ENCODE measurements at regions not wholly inside any gene's neighbourhood (a gene's known extent, or its start where the extent isn't known, plus 50 kb on each side); places are given as distances from the start of the nearest gene placed in this dataset.
"Not testable (repeated sequence)": the region's sequence is repeated elsewhere in the genome, so short reads cannot be mapped to it uniquely, and the experiment has no call there.

DNA sequence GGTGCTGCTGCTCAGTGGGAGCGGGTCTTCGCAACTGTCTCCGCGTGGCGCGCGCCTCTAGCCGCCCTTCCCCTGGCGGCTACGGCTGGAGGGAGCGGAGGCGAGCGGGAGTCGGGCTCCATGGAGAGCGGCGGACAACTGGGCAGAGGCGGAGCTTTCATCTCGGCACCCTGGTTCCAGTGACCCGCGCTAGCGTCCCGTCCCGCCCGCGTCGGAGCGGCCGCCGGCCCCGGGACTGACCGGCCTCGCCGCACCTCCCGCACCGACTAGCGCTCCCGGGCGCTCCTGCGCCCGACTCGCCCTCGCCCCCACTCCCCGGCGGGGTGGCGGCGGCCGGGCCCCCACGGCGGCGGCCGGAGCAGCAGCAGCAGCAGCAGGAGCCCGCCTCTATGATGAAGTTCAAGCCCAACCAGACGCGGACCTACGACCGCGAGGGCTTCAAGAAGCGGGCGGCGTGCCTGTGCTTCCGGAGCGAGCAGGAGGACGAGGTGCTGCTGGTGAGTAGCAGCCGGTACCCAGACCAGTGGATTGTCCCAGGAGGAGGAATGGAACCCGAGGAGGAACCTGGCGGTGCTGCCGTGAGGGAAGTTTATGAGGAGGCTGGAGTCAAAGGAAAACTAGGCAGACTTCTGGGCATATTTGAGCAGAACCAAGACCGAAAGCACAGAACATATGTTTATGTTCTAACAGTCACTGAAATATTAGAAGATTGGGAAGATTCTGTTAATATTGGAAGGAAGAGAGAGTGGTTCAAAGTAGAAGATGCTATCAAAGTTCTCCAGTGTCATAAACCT, 69.2 kb upstream of the NOTCH2NLA start:
- DNase-seq (ENCODE audit: extremely low read depth in 1 of 2, low read depth in 1 of 2) = not testable (repeated sequence)

DNA sequence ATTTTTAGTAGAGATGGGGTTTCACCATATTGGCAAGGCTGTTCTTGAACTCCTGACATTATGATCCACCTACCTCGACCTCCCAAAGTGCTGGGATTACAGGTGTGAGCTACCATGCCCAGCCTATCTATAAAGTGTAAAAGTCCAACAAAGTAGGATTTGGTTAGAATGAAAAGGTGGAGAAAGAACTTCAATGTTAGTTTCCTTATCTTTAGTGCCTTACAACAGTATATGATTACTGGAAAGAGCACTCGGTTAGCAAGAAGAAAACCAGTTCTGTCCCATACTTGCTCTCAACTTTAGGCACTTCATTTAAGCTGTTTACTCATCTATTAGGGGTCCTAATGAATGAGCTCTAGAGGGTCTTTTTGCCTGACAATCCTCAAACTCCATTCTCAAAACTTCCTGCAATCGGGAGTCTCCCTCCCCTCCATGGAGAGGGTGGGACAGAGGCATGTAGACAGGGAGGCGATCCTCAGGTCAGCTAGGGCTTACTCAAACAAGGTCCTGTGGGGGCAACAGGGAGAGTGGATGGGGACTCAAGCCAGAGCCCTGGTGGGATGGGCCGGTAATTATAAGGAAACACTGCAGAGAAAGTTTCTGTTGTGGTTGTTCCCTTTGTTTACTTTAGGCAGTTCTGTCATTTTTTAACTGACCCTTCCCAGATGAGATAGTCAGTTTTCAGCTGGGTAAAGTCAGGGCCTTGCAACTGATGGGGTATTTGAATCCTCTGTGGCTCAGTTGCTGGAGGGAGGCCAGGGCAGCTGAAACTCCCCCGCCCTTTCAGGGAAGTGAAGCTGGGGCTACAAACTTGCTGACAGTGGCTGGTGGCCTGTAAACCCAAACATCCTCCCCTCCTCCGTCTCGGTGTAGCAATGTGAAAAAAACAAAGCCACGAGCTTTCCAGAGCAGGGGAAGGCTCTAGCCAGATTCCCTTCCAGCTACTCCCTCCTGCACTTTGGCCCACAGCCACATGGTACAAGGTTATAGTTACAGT, 64.4 kb upstream of the NOTCH2NLA start:
- not testable (repeated sequence) for DNase-seq (ENCODE audit: extremely low read depth in 1 of 2, low read depth in 1 of 2)

- not testable (repeated sequence) for DNase-seq (ENCODE audit: extremely low read depth in 1 of 2, low read depth in 1 of 2)
Observed at GRCh38 chr1:146292424-146292823, 63.6 kb upstream of the NOTCH2NLA start.

DNA sequence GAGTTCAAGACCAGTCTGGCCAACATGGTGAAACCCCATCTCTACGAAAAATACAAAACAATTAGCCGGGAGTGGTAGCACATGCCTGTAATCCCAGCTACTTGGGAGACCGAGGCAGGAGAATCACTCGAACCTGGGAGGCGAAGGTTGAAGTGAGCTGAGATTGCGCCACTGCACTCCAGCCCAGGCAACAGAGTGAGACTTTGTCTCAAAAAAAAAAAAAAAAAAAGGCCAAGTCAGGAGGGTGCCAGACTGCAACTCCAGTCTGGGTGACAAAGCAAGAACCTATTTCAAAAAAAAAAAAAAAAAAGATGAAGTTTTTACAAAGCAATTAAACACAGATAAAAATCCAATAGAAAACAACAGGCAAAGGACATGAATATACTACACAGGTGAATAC, 59.1 kb upstream of the NOTCH2NLA start:
- not testable (repeated sequence) for DNase-seq (ENCODE audit: extremely low read depth in 1 of 2, low read depth in 1 of 2)

- not testable (repeated sequence) for DNase-seq (ENCODE audit: extremely low read depth in 1 of 2, low read depth in 1 of 2)
Observed at GRCh38 chr1:146284760-146285159, 55.9 kb upstream of the NOTCH2NLA start.

DNA sequence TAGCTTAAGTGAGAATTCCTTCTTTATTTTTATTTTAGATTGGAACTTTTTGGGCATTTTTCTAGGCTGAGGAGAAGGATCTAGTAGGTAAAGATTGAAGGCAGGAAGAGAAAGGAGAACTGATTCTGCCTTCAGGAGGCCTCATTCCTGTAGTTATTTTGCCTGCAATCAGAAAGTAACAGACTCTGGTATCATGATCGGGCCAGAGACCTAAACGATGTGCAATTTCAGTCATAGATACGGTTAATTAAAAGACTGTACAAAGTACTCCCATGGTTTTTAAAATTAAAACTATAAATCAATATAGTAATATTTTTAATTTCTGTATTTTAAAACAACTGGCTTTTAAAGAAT, 54.7 kb upstream of the NOTCH2NLA start:
- not testable (repeated sequence) for DNase-seq (ENCODE audit: extremely low read depth in 1 of 2, low read depth in 1 of 2)

DNA sequence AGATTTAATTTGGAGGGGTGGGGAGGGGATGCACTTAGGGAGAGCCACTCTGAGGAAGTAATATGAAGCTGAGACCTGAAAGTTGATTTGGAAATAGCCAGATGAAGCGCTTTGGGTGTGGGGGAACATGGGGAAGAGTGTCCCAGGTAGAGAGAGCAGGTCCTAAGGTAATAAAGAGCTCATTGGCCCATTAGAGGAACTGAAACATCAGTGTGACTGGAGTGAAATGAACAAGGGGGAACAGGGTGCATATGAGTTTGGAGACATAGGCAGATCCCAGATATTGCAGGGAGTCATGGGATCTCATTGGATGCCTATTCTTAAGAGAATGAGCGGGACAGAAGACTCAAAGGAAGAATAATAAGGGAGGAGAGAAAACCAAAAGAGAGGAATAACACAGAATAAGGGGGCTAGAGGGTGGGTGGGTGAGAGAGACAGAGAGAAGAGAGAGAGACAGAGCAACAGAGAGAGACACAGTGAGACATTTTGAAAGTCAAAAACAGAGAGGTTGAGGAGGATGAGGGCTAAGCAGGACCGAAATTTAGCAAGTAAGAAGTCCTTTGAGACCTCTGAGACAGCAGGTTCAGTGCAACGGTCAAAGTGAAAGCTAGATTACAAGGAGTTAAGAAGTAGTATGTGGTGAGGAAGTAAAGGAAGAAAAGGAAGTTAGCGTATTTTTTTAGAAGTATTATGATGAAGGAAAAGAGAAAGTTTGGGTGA, 54.1 kb upstream of the NOTCH2NLA start:
- not testable (repeated sequence) for DNase-seq (ENCODE audit: extremely low read depth in 1 of 2, low read depth in 1 of 2)

GRCh38 chr1:146281522-146281921, 52.7 kb upstream of the NOTCH2NLA start:
- not testable (repeated sequence) for DNase-seq (ENCODE audit: extremely low read depth in 1 of 2, low read depth in 1 of 2)

DNA sequence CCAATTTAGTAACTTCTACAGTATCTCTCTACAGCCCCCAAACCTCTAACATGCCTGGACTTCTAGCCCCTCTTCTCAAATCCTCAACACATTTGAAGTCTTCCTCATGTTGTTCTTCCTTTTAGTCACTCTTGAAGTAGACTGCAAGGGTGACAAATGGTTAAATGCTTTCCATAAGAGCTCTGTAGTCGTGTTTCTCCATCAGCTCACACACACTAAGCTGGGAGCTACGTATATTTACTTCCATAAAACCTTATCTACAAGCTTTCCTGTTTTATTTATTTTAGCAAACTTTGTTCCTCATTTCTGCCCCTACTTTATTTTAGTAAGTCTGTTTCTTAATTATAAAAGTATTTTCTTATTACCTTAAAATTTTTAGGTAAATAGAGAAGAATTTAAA, 49.9 kb upstream of the NOTCH2NLA start:
- DNase-seq (ENCODE audit: extremely low read depth in 1 of 2, low read depth in 1 of 2) = not testable (repeated sequence)
